H1 (cell line): ENCODE measurements at regions not wholly inside any gene's neighbourhood (a gene's known extent, or its start where the extent isn't known, plus 50 kb on each side); places are given as distances from the start of the nearest gene placed in this dataset.

Experiments used
- BRCA1 ChIP-seq: IDR thresholded peaks from 2 replicates; pipeline ENCODE4 v1.6.1; 2012; ENCODE audit warnings: low read depth, low read length, improper control_type of control experiment
- CHD2 ChIP-seq: IDR thresholded peaks from 2 replicates; pipeline ENCODE4 v1.6.1; 2012; ENCODE audit warnings: low read length, improper control_type of control experiment
- EGR1 ChIP-seq: IDR thresholded peaks from 2 replicates; pipeline ENCODE4 v1.6.1; 2011; ENCODE audit warnings: low read depth, low read length, borderline replicate concordance
- NRF1 ChIP-seq: IDR thresholded peaks from 2 replicates; pipeline ENCODE4 v1.6.1; 2011; ENCODE audit warnings: mild to moderate bottlenecking, low read depth, low read length, improper control_type of control experiment
- RAD21 ChIP-seq, 2 experiments: IDR thresholded peaks in 1 of 2; conservative IDR thresholded peaks in 1 of 2; 2 replicates each; pipeline ENCODE4 v1.6.1; 2011; ENCODE audit warnings: low read depth in 2 of 2, low read length in 2 of 2, improper control_type of control experiment in 1 of 2, inconsistent platforms in 1 of 2, mild to moderate bottlenecking in 1 of 2, moderate library complexity in 1 of 2
- RFX5 ChIP-seq: IDR thresholded peaks from 2 replicates; pipeline ENCODE4 v1.6.1; 2011; ENCODE audit warnings: low read depth, low read length, improper control_type of control experiment, borderline replicate concordance
- SAP30 ChIP-seq: fragments of 300-600 bp; sonication (generic); IDR thresholded peaks from 2 replicates; pipeline ENCODE4 v1.7.1; 2012; ENCODE audit warnings: low read length, moderate library complexity, mild to moderate bottlenecking, inconsistent platforms; ENCODE audit not compliant: insufficient read depth, insufficient replicate concordance
- SP1 ChIP-seq: IDR thresholded peaks from 2 replicates; pipeline ENCODE4 v1.6.1; 2011; ENCODE audit warnings: low read depth, low read length
- SUZ12 ChIP-seq: fragments of 200-600 bp; sonication (generic); IDR thresholded peaks from 2 replicates; pipeline ENCODE4 v1.6.1; 2012; ENCODE audit warnings: mild to moderate bottlenecking, inconsistent platforms, low read length, moderate library complexity, mixed read lengths
- TF ChIP-seq, protein P1 (sequence below): fragments of 300-600 bp; sonication (generic); IDR thresholded peaks from 2 replicates; pipeline ENCODE4 v1.7.1; 2012; ENCODE audit warnings: low read length, moderate library complexity, mild to moderate bottlenecking, inconsistent platforms; ENCODE audit not compliant: insufficient replicate concordance
- TF ChIP-seq, protein P2 (sequence below): IDR thresholded peaks from 2 replicates; pipeline ENCODE4 v1.6.1; 2012; ENCODE audit warnings: inconsistent platforms

DNA sequence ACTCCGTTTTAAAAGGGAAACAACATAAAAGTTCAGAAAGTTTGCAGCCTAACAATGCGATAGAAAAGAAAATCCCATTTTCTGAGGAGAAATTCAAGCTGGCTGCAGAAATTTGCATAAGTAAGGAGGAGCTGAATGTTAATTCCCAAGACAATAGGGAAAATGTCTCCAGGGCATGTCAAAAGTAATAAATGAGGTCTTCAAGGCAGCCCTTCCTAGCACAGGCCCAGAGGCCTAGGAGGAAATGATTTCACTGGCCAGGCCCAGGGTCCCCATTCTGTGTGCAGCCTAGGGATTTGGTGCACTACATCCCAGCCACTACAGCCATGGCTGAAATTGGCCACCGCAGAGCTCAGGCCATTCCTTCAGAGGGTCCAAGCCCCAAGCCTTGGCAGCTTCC lies 59.3 kb downstream of the TKTL2 start (continued):
- TF ChIP-seq, protein P1, sequence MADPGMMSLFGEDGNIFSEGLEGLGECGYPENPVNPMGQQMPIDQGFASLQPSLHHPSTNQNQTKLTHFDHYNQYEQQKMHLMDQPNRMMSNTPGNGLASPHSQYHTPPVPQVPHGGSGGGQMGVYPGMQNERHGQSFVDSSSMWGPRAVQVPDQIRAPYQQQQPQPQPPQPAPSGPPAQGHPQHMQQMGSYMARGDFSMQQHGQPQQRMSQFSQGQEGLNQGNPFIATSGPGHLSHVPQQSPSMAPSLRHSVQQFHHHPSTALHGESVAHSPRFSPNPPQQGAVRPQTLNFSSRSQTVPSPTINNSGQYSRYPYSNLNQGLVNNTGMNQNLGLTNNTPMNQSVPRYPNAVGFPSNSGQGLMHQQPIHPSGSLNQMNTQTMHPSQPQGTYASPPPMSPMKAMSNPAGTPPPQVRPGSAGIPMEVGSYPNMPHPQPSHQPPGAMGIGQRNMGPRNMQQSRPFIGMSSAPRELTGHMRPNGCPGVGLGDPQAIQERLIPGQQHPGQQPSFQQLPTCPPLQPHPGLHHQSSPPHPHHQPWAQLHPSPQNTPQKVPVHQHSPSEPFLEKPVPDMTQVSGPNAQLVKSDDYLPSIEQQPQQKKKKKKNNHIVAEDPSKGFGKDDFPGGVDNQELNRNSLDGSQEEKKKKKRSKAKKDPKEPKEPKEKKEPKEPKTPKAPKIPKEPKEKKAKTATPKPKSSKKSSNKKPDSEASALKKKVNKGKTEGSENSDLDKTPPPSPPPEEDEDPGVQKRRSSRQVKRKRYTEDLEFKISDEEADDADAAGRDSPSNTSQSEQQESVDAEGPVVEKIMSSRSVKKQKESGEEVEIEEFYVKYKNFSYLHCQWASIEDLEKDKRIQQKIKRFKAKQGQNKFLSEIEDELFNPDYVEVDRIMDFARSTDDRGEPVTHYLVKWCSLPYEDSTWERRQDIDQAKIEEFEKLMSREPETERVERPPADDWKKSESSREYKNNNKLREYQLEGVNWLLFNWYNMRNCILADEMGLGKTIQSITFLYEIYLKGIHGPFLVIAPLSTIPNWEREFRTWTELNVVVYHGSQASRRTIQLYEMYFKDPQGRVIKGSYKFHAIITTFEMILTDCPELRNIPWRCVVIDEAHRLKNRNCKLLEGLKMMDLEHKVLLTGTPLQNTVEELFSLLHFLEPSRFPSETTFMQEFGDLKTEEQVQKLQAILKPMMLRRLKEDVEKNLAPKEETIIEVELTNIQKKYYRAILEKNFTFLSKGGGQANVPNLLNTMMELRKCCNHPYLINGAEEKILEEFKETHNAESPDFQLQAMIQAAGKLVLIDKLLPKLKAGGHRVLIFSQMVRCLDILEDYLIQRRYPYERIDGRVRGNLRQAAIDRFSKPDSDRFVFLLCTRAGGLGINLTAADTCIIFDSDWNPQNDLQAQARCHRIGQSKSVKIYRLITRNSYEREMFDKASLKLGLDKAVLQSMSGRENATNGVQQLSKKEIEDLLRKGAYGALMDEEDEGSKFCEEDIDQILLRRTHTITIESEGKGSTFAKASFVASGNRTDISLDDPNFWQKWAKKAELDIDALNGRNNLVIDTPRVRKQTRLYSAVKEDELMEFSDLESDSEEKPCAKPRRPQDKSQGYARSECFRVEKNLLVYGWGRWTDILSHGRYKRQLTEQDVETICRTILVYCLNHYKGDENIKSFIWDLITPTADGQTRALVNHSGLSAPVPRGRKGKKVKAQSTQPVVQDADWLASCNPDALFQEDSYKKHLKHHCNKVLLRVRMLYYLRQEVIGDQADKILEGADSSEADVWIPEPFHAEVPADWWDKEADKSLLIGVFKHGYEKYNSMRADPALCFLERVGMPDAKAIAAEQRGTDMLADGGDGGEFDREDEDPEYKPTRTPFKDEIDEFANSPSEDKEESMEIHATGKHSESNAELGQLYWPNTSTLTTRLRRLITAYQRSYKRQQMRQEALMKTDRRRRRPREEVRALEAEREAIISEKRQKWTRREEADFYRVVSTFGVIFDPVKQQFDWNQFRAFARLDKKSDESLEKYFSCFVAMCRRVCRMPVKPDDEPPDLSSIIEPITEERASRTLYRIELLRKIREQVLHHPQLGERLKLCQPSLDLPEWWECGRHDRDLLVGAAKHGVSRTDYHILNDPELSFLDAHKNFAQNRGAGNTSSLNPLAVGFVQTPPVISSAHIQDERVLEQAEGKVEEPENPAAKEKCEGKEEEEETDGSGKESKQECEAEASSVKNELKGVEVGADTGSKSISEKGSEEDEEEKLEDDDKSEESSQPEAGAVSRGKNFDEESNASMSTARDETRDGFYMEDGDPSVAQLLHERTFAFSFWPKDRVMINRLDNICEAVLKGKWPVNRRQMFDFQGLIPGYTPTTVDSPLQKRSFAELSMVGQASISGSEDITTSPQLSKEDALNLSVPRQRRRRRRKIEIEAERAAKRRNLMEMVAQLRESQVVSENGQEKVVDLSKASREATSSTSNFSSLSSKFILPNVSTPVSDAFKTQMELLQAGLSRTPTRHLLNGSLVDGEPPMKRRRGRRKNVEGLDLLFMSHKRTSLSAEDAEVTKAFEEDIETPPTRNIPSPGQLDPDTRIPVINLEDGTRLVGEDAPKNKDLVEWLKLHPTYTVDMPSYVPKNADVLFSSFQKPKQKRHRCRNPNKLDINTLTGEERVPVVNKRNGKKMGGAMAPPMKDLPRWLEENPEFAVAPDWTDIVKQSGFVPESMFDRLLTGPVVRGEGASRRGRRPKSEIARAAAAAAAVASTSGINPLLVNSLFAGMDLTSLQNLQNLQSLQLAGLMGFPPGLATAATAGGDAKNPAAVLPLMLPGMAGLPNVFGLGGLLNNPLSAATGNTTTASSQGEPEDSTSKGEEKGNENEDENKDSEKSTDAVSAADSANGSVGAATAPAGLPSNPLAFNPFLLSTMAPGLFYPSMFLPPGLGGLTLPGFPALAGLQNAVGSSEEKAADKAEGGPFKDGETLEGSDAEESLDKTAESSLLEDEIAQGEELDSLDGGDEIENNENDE: no peak
- TF ChIP-seq CHD2 (no peak), SUZ12 (no peak), EGR1 (no peak), NRF1 (no peak), RFX5 (no peak), SAP30 (no peak), RAD21 (IDR thresholded peaks at IDR 0.05 in 1 of 2, conservative IDR thresholded peaks at IDR 0.05 in 1 of 2; ENCODE audit: low read depth in 2 of 2, low read length in 2 of 2) (no peak), SP1 (no peak), BRCA1 (no peak)
- TF ChIP-seq, protein P2, sequence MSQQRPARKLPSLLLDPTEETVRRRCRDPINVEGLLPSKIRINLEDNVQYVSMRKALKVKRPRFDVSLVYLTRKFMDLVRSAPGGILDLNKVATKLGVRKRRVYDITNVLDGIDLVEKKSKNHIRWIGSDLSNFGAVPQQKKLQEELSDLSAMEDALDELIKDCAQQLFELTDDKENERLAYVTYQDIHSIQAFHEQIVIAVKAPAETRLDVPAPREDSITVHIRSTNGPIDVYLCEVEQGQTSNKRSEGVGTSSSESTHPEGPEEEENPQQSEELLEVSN: no peak
